Superior temporal gyrus (tissue), 1 donor: ENCODE measurements at regions not wholly inside any gene's neighbourhood (a gene's known extent, or its start where the extent isn't known, plus 50 kb on each side); places are given as distances from the start of the nearest gene placed in this dataset.

Experiments used
- DNase-seq: peaks from one replicate; pipeline ENCODE4 v3.0.0-alpha.2; 2016; ENCODE audit errors: extremely low spot score

- DNase-seq, result peak; percentile 70
Observed at GRCh38 chr2:8277921-8278571, 403.8 kb upstream of the ID2 start.

DNA sequence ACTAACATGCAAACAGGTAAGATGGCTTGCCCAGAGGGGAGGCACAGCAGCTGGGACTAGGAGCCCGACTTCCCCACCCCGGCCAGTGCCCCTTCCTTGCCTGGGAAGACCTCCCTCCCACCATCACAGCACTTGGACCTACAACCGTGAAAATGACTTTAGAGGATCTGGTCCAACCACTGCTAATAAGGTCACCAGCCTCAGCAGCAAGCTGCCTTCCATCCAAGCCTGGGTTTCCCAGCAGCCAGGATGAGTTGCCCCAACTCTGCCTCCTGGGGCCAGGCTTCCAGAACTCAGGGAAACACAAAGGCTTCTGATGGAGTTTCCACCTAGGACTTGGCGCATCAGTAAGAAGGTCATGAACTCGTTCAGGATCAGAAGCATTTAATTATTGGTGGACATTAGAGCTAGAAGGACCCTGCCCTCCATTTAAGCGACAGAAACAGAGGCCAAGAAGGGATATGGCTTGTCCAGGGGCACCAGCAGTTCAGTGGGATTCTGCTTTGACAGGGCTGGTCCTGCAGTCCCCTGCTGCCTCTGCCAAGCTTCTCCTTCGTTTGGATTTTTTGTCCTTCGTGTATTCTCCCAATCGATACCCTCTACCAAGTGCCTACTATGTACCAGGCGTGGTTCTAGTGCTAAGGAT lies 403.0 kb upstream of the ID2 start:
- no peak for DNase-seq

DNA sequence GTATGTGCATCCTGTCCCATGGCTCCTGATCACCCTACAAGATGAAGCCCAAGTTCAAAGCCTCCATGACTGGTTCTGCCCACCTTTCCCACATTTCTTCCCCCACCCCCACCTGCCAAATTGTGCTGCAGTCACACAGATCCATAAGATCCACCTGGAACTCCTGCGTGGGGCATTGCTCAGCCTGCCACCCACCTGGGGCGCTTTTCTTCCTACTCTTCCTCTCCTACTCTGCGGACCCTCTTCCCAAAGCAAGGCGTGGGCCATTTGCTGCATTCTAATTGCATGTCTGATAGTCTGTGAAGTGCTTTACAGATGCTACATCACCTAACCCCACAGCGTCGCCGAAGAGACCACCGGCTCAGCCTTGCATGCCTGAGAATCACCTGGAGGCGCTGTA lies 402.4 kb upstream of the ID2 start:
- DNase-seq, result no peak

GRCh38 chr2:8281234-8281633 lies 400.6 kb upstream of the ID2 start:
- no peak for DNase-seq

- no peak for DNase-seq
Observed at GRCh38 chr2:8281950-8282857, 399.7 kb upstream of the ID2 start.

GRCh38 chr2:8282858-8283252 lies 399.0 kb upstream of the ID2 start:
- DNase-seq, result no peak

DNA sequence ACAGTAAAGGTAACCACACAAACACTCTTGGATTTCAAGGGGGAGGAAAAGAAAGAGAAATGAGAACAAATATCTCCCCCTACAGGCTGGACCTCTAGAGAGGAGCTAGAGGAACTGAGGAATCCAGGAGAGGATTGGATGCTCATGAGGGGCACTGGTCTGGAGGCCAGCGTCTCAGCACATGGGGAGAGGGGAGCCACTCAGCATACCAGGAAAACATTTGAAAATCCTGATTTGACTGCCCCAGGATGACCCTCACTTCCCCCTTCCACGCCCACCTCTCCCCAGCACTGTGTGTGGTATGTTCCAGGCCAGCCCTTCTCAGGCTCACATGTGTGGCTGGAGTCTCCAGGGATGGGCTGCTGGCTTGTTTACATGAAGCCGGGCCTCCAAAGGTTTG lies 396.8 kb upstream of the ID2 start:
- no peak for DNase-seq

DNA sequence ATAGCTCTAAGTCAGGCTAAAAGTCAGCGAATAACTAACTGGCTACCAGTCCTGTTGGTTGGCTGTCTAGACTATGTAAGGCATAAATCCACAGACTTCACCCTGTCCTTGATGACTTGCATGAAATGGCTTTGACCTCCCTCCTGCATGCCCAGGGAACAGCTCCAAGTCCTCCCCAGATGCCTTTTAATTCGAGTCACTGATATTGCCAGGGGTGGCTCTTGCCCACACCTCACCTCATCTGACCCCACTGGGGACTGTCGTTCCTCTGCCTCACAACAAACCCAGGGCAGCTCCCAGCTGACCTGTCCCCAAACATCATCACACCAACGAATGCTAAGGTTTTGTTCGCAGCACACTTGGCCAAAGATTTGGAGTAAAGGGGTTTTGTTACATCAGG lies 396.0 kb upstream of the ID2 start:
- DNase-seq, result no peak

GRCh38 chr2:8288206-8288605 lies 393.6 kb upstream of the ID2 start:
- no peak for DNase-seq

DNA sequence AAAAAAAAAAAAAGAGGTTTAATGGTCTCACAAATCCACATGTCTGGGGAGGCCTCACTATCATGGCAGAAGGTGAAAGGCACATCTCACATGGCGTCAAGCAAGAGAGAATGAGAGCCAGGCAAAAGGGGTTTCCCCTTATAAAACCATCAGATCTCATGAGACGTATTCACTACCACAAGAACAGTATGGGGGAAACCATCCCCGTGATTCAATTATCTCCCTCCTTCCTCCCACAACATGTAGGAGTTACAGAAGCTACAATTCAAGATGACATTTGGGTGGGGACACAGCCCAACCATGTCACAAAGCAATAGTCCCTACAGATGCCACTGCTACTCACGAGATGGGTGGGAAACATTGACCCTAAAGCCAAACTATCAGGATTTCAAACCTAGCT lies 392.7 kb upstream of the ID2 start:
- DNase-seq, result no peak

DNA sequence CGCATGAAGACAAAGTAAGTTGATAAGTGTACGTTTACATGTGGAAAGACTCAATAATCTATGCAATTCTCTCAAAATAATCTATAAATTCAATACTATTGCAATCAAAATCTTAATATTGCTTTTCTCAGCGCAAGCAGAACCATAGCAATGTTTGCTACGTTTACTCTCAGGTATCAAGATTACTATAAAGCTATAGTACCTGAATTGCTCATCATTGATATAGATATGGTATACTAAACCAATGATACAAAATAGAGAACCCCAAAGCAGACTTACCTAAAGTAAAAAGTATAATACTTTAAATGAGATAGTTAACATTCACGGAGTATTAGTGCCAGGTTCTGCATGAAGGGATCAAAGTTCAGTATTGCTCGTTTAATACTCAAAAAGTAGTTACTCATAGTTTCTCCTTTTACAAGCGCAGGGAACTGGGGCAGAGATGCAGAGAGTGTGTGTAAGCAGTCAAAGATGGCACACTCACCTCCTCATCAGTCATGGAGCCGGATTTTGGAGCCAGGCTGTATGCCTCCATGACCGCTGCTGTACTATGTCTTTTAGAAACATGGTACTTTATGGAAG lies 391.0 kb upstream of the ID2 start:
- no peak for DNase-seq

DNA sequence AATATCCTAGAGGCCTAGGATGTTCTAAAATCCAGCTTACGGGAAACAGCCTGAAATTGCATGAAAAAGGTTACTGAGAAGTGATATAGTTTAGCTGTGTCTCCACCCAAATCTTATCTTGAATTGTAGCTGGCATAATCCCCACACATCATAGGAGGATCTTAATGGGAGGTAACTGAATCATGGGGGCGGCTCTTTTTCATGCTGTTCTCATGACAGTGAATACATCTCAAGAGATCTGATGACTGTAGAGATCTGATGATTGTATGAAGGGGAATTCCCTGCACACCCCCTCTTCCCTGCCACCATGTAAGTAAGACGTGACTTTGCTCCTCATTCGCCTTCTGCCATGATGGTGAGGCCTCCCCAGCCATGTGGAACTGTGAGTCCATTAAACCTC lies 385.6 kb upstream of the ID2 start:
- DNase-seq, result no peak

DNA sequence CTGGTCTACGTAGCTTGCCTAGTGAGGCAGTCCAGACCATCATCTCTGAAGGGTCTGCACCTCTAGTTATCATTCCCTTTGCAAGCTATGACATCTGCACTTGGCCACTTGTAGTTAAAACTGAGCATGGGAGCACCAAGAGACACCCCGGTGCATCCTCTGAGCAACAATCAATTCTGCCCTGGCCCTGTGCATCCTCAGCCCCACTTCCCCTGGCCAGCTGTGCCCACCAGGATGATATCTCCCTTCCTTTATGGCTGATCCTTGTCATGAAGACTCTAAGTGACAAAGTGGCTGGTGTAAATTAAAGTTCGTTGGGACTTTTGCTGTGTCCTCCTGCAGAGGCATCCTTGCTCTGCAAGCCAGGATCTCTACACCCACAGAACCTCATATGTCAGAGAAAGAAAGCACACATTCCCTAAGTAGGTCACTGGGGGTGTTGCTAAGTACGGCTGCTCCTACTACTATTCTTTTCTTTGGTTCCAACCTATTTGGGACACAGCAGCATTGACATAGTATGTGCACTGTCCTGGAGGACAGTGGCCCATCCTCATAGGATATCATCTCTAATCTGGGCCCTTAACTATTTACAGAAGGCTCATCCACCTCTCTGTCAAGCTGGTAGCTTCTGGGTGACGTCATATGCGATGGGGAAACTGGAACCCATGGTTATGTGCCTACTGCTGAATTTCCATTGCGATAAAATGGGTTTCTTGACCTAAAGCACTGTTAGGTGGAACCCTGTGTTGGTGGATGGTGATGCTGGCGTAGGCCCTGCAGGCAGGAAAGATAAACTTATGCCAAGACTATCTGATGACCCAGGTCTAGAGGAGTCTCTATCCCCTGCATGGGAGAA lies 384.3 kb upstream of the ID2 start:
- no peak for DNase-seq

- DNase-seq, result peak; percentile 37
Observed at GRCh38 chr2:8298783-8299182, 383.1 kb upstream of the ID2 start.

DNA sequence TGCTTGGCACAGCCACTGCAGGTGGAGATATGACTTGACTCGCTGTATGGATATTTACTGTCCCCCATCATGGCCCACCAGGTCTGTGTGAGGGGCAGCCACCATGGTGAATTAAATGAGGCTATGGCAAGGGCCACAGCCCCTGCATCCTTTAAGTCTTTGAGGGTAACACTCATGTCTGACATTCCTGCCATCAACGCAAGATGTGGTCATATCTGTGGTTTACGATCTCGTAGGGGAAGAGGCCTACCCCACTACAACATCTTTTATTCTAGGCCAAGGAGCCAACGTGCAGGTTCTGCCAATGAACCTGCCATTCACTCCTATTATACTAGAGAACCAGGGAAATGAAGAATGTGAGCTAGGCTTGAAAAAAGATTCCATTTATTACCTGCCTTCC lies 381.6 kb upstream of the ID2 start:
- DNase-seq, result no peak

DNA sequence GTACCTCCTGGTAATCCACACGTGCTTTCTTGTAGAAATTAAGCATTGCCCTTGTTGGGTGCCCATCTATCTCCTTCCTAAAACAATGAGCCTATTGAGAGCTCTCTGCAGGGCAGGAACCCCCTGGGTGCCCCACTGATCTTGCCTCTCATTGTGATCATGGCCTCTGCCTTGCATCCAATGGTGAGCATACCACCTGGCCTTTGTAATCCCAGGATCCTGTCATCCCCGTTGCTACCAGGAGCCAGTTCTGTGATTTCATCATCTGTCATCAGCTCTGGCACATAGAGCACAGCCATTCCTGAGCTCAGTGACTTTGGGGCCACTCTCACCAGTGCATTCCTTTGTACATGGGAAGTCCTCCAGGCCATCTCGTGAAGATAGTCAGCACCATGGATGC lies 381.0 kb upstream of the ID2 start:
- no peak for DNase-seq

DNA sequence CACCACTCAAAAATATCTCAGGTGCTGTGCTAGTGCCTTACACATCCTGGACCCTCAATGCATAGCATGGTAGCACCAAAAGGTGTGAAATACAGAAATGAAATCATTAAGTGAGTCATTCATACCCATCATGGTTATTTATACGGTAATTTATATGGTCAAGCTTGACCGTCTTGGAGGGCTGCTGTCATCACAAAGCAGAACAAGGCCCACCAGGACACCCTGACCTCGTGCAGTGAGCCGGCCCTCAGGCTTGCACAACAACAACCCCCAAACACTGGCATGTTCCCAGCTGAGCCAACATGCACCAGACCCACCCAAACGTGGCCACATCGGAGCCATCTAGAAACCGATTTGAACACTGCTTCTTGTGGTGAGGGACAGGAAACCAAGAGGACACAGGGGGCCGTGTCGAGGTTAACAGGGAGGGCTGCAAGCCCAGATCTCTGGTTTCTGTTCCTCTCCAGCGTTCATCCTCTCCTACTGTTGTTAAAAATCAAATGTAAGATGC lies 378.5 kb upstream of the ID2 start:
- DNase-seq, result no peak

- DNase-seq, result no peak
Observed at GRCh38 chr2:8304821-8305766, 376.8 kb upstream of the ID2 start.

DNA sequence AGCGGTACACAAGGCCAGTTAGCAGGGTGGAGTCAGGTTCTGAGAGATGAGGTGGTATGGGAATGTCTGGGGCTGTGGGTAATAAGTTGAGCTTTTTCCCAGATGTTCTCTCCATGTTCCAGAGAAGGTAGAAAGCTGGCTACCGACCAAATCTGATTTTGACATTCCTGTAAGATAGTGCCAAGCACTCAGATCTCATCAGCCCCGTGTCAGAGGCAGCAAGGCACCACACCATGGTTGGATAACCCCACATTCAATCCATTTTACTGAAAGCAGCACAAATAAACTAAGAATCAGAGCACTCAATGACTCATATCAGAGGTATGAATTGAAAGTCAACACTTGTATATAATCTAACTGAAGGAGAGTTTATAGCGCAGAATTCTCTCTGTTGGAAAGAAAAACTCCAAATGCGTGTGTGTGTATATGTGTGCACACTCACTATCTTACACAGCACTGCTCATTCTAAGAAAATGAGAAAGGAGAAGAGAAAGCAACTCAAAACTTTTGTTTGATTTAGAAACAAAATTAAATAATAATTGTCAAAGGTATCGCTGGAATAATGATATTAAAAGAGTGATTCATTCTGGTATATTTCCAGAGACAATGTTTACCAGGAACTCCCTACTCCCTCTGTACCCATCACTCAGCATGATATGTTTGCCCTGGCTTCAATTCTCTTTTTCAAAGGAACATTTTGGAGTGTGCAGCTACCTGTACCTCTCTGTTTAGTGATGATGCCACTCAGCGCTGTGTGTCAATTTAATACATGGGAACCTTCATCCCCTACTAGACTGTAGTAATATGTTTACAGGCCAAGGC lies 375.1 kb upstream of the ID2 start:
- DNase-seq, result no peak
